Testis (tissue), 2 donors: ENCODE measurements at regions not wholly inside any gene's neighbourhood (a gene's known extent, or its start where the extent isn't known, plus 50 kb on each side); places are given as distances from the start of the nearest gene placed in this dataset.

Experiments
- CTCF ChIP-seq, 3 experiments: fragments of 450-650 bp in 2 of 3; fragments of 200-600 bp in 1 of 3; sonication (generic) in 1 of 3; IDR thresholded peaks; one replicate each; pipeline ENCODE4 v1.5.1; 2016 to 2019; ENCODE audit warnings: antibody characterized with exemption in 3 of 3, mild to moderate bottlenecking in 2 of 3, moderate library complexity in 1 of 3
- POLR2A ChIP-seq: fragments of 450-650 bp; IDR thresholded peaks from one replicate; pipeline ENCODE4 v1.6.1; 2017; ENCODE audit warnings: antibody characterized with exemption, mild to moderate bottlenecking, moderate library complexity

DNA sequence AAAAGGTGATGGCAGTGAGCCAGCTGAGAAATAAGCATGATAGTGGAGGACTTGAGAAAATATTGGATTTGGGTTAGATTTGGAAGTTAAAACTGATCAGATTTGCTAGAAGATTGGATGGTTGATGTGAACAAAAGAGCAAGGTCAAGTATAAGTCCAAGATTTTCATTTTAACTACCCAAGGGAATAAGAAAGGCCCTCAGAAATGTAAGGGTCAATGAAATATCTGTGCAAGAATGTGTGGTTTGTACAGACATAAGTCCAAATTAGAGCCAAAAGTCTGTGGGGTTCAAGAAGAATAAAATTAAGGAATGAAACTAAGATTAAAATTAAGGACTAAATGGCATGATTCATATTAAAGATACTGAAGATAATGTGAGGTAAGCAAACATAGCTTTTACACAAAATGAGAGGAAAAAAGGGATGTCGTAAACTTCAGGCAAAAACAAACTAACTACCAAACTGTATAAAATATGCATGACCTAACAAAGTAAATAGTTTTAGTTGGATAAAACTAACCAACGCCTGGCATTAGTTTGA is 78.4 kb upstream of the CACNA2D1 start:
- no peak for TF ChIP-seq CTCF (IDR thresholded peaks at IDR 0.05)
- no peak for TF ChIP-seq POLR2A
